ENCODE measurements at regions not wholly inside any gene's neighbourhood (a gene's known extent, or its start where the extent isn't known, plus 50 kb on each side); places are given as distances from the start of the nearest gene placed in this dataset.

DNA sequence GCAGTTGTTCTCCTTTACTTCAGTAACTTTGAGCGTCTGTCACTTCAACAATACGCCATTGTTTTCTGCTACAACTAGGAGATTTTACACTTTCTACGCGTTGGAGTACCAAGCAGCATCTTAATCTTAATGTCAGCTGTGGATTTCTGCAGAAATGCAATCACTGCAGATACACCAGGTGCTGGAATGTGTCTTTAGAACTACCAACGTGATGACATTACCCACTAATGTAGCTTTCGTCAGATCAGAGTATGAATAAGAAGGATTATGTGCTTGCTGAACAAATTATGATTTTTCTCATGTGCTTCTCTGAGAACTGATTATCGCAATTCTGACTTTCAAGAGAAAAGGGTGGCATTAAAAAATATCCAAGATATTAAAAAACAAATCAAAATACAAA lies 77.5 kb upstream of the CNTN3 start (continued):
- TF ChIP-seq GATA2 (CRISPR knock-in tag; IDR thresholded peaks at IDR 0.05), result no peak

DNA sequence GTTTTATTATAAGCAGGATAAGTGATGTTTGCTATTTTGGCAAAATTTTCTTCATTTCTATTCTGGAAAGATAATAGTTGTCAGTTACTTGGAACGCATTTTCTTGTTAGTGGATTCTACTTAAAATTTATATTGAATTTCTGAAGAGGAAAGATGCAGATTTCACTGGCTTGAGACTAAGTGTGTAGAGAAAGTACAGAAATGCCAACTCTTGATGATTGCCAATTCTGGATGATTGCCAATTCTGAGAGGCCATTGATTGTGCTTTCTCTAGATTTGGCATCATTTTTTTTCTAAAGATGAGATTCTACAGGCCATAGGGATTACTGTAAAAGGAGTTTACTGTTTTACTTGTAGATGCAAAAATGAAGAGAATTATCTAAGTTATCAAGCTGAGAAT lies 58.9 kb upstream of the CNTN3 start:
- Histone ChIP-seq H3K9me3 (no peaks in the 10 kb centered on the region), H3K36me3 (replicated peaks in 1 of 2; ENCODE audit: control insufficient read depth in 1 of 2, insufficient read depth in 2 of 2, low read length in 1 of 2) (no peaks in the 10 kb centered on the region), H3K79me2 (ENCODE audit: insufficient read depth) (no peaks in the 10 kb centered on the region), H2AFZ (ENCODE audit: low read depth) (no peak overlapping the region), H4K20me1 (ENCODE audit: insufficient read depth) (no peaks in the 10 kb centered on the region), H3K4me3 (ENCODE audit: low read depth in 2 of 2, low read length in 1 of 2) (no peak overlapping the region), H3K4me2 (no peak overlapping the region), H3K9ac (no peak overlapping the region), H3K27me3 (ENCODE audit: insufficient read depth) (no peaks in the 10 kb centered on the region), H3F3A (replicated peaks; ENCODE audit: insufficient read depth) (no peaks in the 10 kb centered on the region), H3K27ac (ENCODE audit: low read depth in 2 of 2, low read length in 1 of 2) (no peak overlapping the region), H3K9me2 (no peaks in the 10 kb centered on the region), H3K4me1 (ENCODE audit: control insufficient read depth in 1 of 2, insufficient read depth in 2 of 2, low read depth in 1 of 2, low read length in 1 of 2) (no peaks in the 10 kb centered on the region; a peak in 1 of 4 replicates)
- CTCF ChIA-PET, result no interaction called here
- no peak for DNase-seq
- POLR2A ChIA-PET, result no interaction called here
- no peak for TF ChIP-seq CHD2 (IDR thresholded peaks at IDR 0.05; ENCODE audit: low read length, partially characterized antibody)
- TF ChIP-seq TCF12 (IDR thresholded peaks at IDR 0.05), result no peak
- TF ChIP-seq GATA2 (CRISPR knock-in tag; IDR thresholded peaks at IDR 0.05), result no peak
- TF ChIP-seq GABPA (IDR thresholded peaks at IDR 0.05; ENCODE audit: low read depth), result no peak
- no peak for TF ChIP-seq YY1 (IDR thresholded peaks at IDR 0.05; ENCODE audit: low read depth)
- TF ChIP-seq, protein P1, sequence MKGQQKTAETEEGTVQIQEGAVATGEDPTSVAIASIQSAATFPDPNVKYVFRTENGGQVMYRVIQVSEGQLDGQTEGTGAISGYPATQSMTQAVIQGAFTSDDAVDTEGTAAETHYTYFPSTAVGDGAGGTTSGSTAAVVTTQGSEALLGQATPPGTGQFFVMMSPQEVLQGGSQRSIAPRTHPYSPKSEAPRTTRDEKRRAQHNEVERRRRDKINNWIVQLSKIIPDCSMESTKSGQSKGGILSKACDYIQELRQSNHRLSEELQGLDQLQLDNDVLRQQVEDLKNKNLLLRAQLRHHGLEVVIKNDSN (IDR thresholded peaks at IDR 0.05; ENCODE audit: borderline replicate concordance, low read depth), result no peak
- TF ChIP-seq FOXM1 (IDR thresholded peaks at IDR 0.05; ENCODE audit: low read depth), result no peak
- no peak for TF ChIP-seq POLR2AphosphoS5 (IDR thresholded peaks at IDR 0.05; ENCODE audit: low read depth, low read length)
- no peak for TF ChIP-seq MXI1 (IDR thresholded peaks at IDR 0.05; ENCODE audit: low read depth, low read length)
- TF ChIP-seq RFX5 (IDR thresholded peaks at IDR 0.05; ENCODE audit: low read length), result no peak
- no peak for TF ChIP-seq RXRA (IDR thresholded peaks at IDR 0.05; ENCODE audit: borderline replicate concordance, low read depth)
- no peak for TF ChIP-seq FOXJ3 (CRISPR knock-in tag; IDR thresholded peaks at IDR 0.05)
- TF ChIP-seq, protein P2, sequence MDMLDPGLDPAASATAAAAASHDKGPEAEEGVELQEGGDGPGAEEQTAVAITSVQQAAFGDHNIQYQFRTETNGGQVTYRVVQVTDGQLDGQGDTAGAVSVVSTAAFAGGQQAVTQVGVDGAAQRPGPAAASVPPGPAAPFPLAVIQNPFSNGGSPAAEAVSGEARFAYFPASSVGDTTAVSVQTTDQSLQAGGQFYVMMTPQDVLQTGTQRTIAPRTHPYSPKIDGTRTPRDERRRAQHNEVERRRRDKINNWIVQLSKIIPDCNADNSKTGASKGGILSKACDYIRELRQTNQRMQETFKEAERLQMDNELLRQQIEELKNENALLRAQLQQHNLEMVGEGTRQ (IDR thresholded peaks at IDR 0.05; ENCODE audit: borderline replicate concordance, low read depth, low read length), result no peak
- no peak for TF ChIP-seq FOSL2 (IDR thresholded peaks at IDR 0.05; ENCODE audit: borderline replicate concordance, low read depth)
- TF ChIP-seq SIN3A (IDR thresholded peaks at IDR 0.05; ENCODE audit: borderline replicate concordance, low read depth, low read length), result no peak
- TF ChIP-seq TAF1 (IDR thresholded peaks at IDR 0.05; ENCODE audit: borderline replicate concordance, low read depth, low read length), result no peak
- TF ChIP-seq ELF1 (IDR thresholded peaks at IDR 0.05), result no peak
- TF ChIP-seq SMC3 (IDR thresholded peaks at IDR 0.05; ENCODE audit: low read depth, low read length), result no peak
- TF ChIP-seq, protein P3, sequence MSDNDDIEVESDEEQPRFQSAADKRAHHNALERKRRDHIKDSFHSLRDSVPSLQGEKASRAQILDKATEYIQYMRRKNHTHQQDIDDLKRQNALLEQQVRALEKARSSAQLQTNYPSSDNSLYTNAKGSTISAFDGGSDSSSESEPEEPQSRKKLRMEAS (IDR thresholded peaks at IDR 0.05; ENCODE audit: low read depth), result no peak
- no peak for TF ChIP-seq RAD21 (IDR thresholded peaks at IDR 0.05; ENCODE audit: low read length)
- 72% methylated on average over 1 of the region's 1 CpG for WGBS (ENCODE audit: low lambda C conversion rate)

All from SK-N-SH (cell line).